ENCODE measurements at regions not wholly inside any gene's neighbourhood (a gene's known extent, or its start where the extent isn't known, plus 50 kb on each side); places are given as distances from the start of the nearest gene placed in this dataset.

DNA sequence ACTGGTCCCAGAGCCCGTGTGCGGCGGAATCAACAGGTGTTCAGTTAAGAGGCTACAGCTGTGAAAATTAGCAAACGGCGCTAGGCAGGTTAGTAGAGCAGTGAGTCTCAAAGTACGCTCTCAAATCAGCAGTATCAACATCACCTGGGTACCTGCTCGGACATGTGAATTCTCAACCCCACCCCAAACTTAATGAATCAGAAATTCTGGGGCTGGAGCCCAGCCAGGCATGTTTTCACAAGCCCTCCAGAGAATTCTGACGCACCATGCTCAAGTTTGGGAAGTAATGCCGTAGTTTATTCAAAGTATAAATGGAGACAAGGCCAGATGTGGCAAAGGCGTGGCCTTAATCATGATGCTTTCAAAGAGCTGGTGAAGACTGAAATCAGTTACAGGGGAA lies 58.2 kb upstream of the PTCHD1 start:
- no peak for DNase-seq
- in situ Hi-C loops (cut with MboI; ENCODE audit: low pct_ligation_motif_present in 1 of 4, low pct_unique_long_range_greater_than_20kb in 1 of 4, low sequenced_read_pairs in 3 of 4) (no loop called here), intact Hi-C loops (cut with DNase I; ENCODE audit: low total_unique reads) (no loop called here)
- Histone ChIP-seq H3K27me3 (no peaks in the 10 kb centered on the region), H3K4me3 (no peak overlapping the region), H3K9me3 (no peaks in the 10 kb centered on the region), H3K36me3 (no peaks in the 10 kb centered on the region), H3K27ac (no peak overlapping the region), H3K4me1 (no peaks in the 10 kb centered on the region)
- WGBS, 2 donors (ENCODE audit: low coverage in 1 of 2): 89 to 93% methylated on average over 3 to 10 of the region's 10 CpGs
- TF ChIP-seq POLR2A (IDR thresholded peaks at IDR 0.05): no peak
- TF ChIP-seq, protein P1, sequence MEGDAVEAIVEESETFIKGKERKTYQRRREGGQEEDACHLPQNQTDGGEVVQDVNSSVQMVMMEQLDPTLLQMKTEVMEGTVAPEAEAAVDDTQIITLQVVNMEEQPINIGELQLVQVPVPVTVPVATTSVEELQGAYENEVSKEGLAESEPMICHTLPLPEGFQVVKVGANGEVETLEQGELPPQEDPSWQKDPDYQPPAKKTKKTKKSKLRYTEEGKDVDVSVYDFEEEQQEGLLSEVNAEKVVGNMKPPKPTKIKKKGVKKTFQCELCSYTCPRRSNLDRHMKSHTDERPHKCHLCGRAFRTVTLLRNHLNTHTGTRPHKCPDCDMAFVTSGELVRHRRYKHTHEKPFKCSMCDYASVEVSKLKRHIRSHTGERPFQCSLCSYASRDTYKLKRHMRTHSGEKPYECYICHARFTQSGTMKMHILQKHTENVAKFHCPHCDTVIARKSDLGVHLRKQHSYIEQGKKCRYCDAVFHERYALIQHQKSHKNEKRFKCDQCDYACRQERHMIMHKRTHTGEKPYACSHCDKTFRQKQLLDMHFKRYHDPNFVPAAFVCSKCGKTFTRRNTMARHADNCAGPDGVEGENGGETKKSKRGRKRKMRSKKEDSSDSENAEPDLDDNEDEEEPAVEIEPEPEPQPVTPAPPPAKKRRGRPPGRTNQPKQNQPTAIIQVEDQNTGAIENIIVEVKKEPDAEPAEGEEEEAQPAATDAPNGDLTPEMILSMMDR (IDR thresholded peaks at IDR 0.05): no peak
- no peak for TF ChIP-seq EP300 (IDR thresholded peaks at IDR 0.05; ENCODE audit: low read depth)
- no peak for TF ChIP-seq POLR2AphosphoS5 (IDR thresholded peaks at IDR 0.05)
